WTC11 (cell line): ENCODE measurements at regions not wholly inside any gene's neighbourhood (a gene's known extent, or its start where the extent isn't known, plus 50 kb on each side); places are given as distances from the start of the nearest gene placed in this dataset.

Experiments used
- ATAC-seq: fragments of 200-7000 bp; cut with Tn5 transposase; 2 replicates; pipeline ENCODE4 v1.10.0; 2021; ENCODE audit warnings: mild to moderate bottlenecking, moderate library complexity
- CTCF ChIA-PET: fragments of 300-600 bp; sonication (Branson Sonifier 250); formaldehyde crosslinking; loops from one replicate; lab custom pipeline; 2021; ENCODE audit warnings: antibody characterized with exemption; lab: Charles Lee
- POLR2A ChIA-PET: fragments of 350-600 bp; sonication (Branson Sonifier 250); formaldehyde crosslinking; loops from one replicate; lab custom pipeline; 2021; ENCODE audit warnings: antibody characterized with exemption; lab: Charles Lee
- DNase-seq: peaks from one replicate; pipeline ENCODE4 v3.0.0; 2021; ENCODE audit warnings: low spot score
- H3K27ac Mint-ChIP-seq: 2 replicates; pipeline ENCODE4 v1.8.0; 2021; ENCODE audit warnings: mixed read lengths
- H3K27me3 Mint-ChIP-seq: 2 replicates; pipeline ENCODE4 v1.8.0; 2021; ENCODE audit warnings: low read depth, mild to moderate bottlenecking, moderate library complexity, mixed read lengths
- H3K36me3 Mint-ChIP-seq: 2 replicates; pipeline ENCODE4 v1.8.0; 2021; ENCODE audit warnings: mixed read lengths
- H3K4me1 Mint-ChIP-seq: 2 replicates; pipeline ENCODE4 v1.8.0; 2022; ENCODE audit warnings: mixed read lengths
- H3K4me3 Mint-ChIP-seq: 2 replicates; pipeline ENCODE4 v1.8.0; 2021; ENCODE audit warnings: mild to moderate bottlenecking, moderate library complexity, mixed read lengths
- H3K9me3 Mint-ChIP-seq: 2 replicates; pipeline ENCODE4 v1.8.0; 2021; ENCODE audit warnings: mixed read lengths
- ARID4B ChIP-seq: sonication (generic); formaldehyde crosslinking; IDR thresholded peaks from 2 replicates; pipeline ENCODE4 v1.8.0; 2023; ENCODE audit warnings: missing genetic modification reagents, mild to moderate bottlenecking, borderline replicate concordance
- ATF6 ChIP-seq: sonication (generic); formaldehyde crosslinking; IDR thresholded peaks from 2 replicates; pipeline ENCODE4 v1.8.1; 2023; ENCODE audit warnings: mild to moderate bottlenecking, missing genetic modification reagents
- ELF4 ChIP-seq: sonication (generic); formaldehyde crosslinking; IDR thresholded peaks from 2 replicates; pipeline ENCODE4 v1.8.1; 2022; ENCODE audit warnings: low read depth, mild to moderate bottlenecking, moderate library complexity, missing genetic modification reagents
- EMX1 ChIP-seq: fragments of 250-450 bp; sonication (Bioruptor Pico); IDR thresholded peaks from 2 replicates; pipeline ENCODE4 v1.8.0; 2021; ENCODE audit warnings: mild to moderate bottlenecking
- ETV6 ChIP-seq: sonication (generic); formaldehyde crosslinking; IDR thresholded peaks from 2 replicates; pipeline ENCODE4 v1.8.1; 2022; ENCODE audit warnings: mild to moderate bottlenecking, missing genetic modification reagents
- FOXJ3 ChIP-seq: sonication (generic); formaldehyde crosslinking; IDR thresholded peaks from 2 replicates; pipeline ENCODE4 v1.9.0; 2021; ENCODE audit warnings: missing genetic modification reagents, mild to moderate bottlenecking, borderline replicate concordance
- FOXK1 ChIP-seq: sonication (generic); formaldehyde crosslinking; IDR thresholded peaks from 2 replicates; pipeline ENCODE4 v1.8.0; 2022; ENCODE audit warnings: mild to moderate bottlenecking, moderate library complexity, missing genetic modification reagents
- FOXP1 ChIP-seq: sonication (generic); formaldehyde crosslinking; IDR thresholded peaks from 2 replicates; pipeline ENCODE4 v1.8.0; 2022; ENCODE audit warnings: missing genetic modification reagents, mild to moderate bottlenecking, moderate library complexity, borderline replicate concordance
- KAT7 ChIP-seq: sonication (generic); formaldehyde crosslinking; IDR thresholded peaks from 2 replicates; pipeline ENCODE4 v1.8.1; 2023; ENCODE audit warnings: missing genetic modification reagents, mild to moderate bottlenecking, borderline replicate concordance
- MLX ChIP-seq: sonication (generic); formaldehyde crosslinking; IDR thresholded peaks from 2 replicates; pipeline ENCODE4 v1.8.1; 2023; ENCODE audit warnings: mild to moderate bottlenecking, missing genetic modification reagents, moderate library complexity
- NR1H2 ChIP-seq: sonication (generic); formaldehyde crosslinking; IDR thresholded peaks from 2 replicates; pipeline ENCODE4 v1.9.0; 2021; ENCODE audit warnings: mild to moderate bottlenecking, moderate library complexity, missing genetic modification reagents
- NR2C2 ChIP-seq: sonication (generic); formaldehyde crosslinking; IDR thresholded peaks from 2 replicates; pipeline ENCODE4 v1.8.0; 2022; ENCODE audit warnings: mild to moderate bottlenecking, missing genetic modification reagents
- OVOL2 ChIP-seq: fragments of 250-450 bp; sonication (Bioruptor Pico); IDR thresholded peaks from 2 replicates; pipeline ENCODE4 v1.9.0; 2021; ENCODE audit warnings: mild to moderate bottlenecking, borderline replicate concordance
- RORB ChIP-seq: fragments of 250-450 bp; sonication (Bioruptor Pico); IDR thresholded peaks from 2 replicates; pipeline ENCODE4 v1.9.0; 2021; ENCODE audit warnings: mild to moderate bottlenecking
- SMAD4 ChIP-seq: sonication (generic); formaldehyde crosslinking; IDR thresholded peaks from 2 replicates; pipeline ENCODE4 v1.8.0; 2022; ENCODE audit warnings: mild to moderate bottlenecking, missing genetic modification reagents
- TCF7 ChIP-seq: sonication (generic); formaldehyde crosslinking; IDR thresholded peaks from 2 replicates; pipeline ENCODE4 v1.8.0; 2022; ENCODE audit warnings: mild to moderate bottlenecking, low read depth, missing genetic modification reagents, moderate library complexity
- TEAD1 ChIP-seq: sonication (generic); formaldehyde crosslinking; IDR thresholded peaks from 2 replicates; pipeline ENCODE4 v1.8.0; 2022; ENCODE audit warnings: mild to moderate bottlenecking, missing genetic modification reagents
- ZNF121 ChIP-seq: sonication (generic); formaldehyde crosslinking; IDR thresholded peaks from 2 replicates; pipeline ENCODE4 v1.8.0; 2023; ENCODE audit warnings: missing genetic modification reagents
- ZNF219 ChIP-seq: sonication (generic); formaldehyde crosslinking; IDR thresholded peaks from 2 replicates; pipeline ENCODE4 v1.8.0; 2023; ENCODE audit warnings: missing genetic modification reagents, mild to moderate bottlenecking, borderline replicate concordance
- ZNF232 ChIP-seq: sonication (generic); formaldehyde crosslinking; IDR thresholded peaks from 2 replicates; pipeline ENCODE4 v1.8.0; 2022; ENCODE audit warnings: mild to moderate bottlenecking, missing genetic modification reagents
- ZNF263 ChIP-seq: sonication (generic); formaldehyde crosslinking; IDR thresholded peaks from 2 replicates; pipeline ENCODE4 v1.8.1; 2022; ENCODE audit warnings: low read depth, mild to moderate bottlenecking, moderate library complexity, missing genetic modification reagents
- ZNF425 ChIP-seq: fragments of 250-450 bp; sonication (Bioruptor Pico); conservative IDR thresholded peaks from 2 replicates; pipeline ENCODE4 v1.9.0; 2021; ENCODE audit warnings: mild to moderate bottlenecking
- ZNF512 ChIP-seq: sonication (generic); formaldehyde crosslinking; IDR thresholded peaks from 2 replicates; pipeline ENCODE4 v1.8.1; 2022; ENCODE audit warnings: missing genetic modification reagents, borderline replicate concordance

GRCh38 chr4:35591035-35591434 is 653.3 kb downstream of the ARAP2 start:
- TF ChIP-seq RORB (CRISPR knock-in tag), result no peak
- no peak for TF ChIP-seq NR1H2 (CRISPR knock-in tag)
- TF ChIP-seq FOXJ3 (CRISPR knock-in tag), result no peak
- TF ChIP-seq EMX1, result no peak
- TF ChIP-seq TEAD1 (CRISPR knock-in tag), result no peak
- TF ChIP-seq ZNF219 (CRISPR knock-in tag), result no peak
- no peak for TF ChIP-seq SMAD4 (CRISPR knock-in tag)
- TF ChIP-seq MLX, result no peak
- no peak for TF ChIP-seq ATF6 (CRISPR knock-in tag)
- no peak for TF ChIP-seq FOXK1 (CRISPR knock-in tag)
- no peak for TF ChIP-seq KAT7
- TF ChIP-seq TCF7 (CRISPR knock-in tag), result no peak
- no peak for TF ChIP-seq ZNF425 (CRISPR knock-in tag)
- Mint-ChIP-seq H3K4me1 (no peaks in the 10 kb centered on the region), H3K4me3 (no peak overlapping the region), H3K36me3 (no peaks in the 10 kb centered on the region), H3K9me3 (no peaks in the 10 kb centered on the region), H3K27me3 (no peaks in the 10 kb centered on the region), H3K27ac (no peak overlapping the region)
- ChIA-PET CTCF (no interaction called here), POLR2A (no interaction called here)
- no peak for ATAC-seq
- DNase-seq, result no peak

- no peaks in the 10 kb centered on the region for H3K9me3 Mint-ChIP-seq
- DNase-seq (no peak), ATAC-seq (no peak)
- no peaks in the 10 kb centered on the region for H3K27me3 Mint-ChIP-seq
- POLR2A ChIA-PET, result no interaction called here
- CTCF ChIA-PET, result no interaction called here
- H3K4me1 Mint-ChIP-seq, result no peaks in the 10 kb centered on the region
- TF ChIP-seq ETV6 (no peak), ZNF263 (CRISPR knock-in tag) (no peak), SMAD4 (CRISPR knock-in tag) (no peak), ELF4 (CRISPR knock-in tag) (no peak), ZNF232 (no peak), RORB (CRISPR knock-in tag) (no peak), NR2C2 (no peak)
- TF ChIP-seq, all 79 proteins: peak for 0
- no peak overlapping the region for H3K27ac Mint-ChIP-seq
- no peaks in the 10 kb centered on the region for H3K36me3 Mint-ChIP-seq
- no peak overlapping the region for H3K4me3 Mint-ChIP-seq
These were observed 640.1 kb downstream of the ARAP2 start for GRCh38 chr4:35604252-35604651.

- Mint-ChIP-seq H3K27me3 (no peaks in the 10 kb centered on the region), H3K4me1 (no peaks in the 10 kb centered on the region), H3K27ac (no peak overlapping the region), H3K36me3 (no peaks in the 10 kb centered on the region), H3K9me3 (no peaks in the 10 kb centered on the region), H3K4me3 (no peak overlapping the region)
- no peak for DNase-seq
- CTCF ChIA-PET, result no interaction called here
- ATAC-seq, result no peak
- POLR2A ChIA-PET, result no interaction called here
- TF ChIP-seq ARID4B (CRISPR knock-in tag) (no peak), RORB (CRISPR knock-in tag) (no peak), NR2C2 (no peak), FOXP1 (CRISPR knock-in tag) (no peak), OVOL2 (CRISPR knock-in tag) (no peak), ZNF512 (CRISPR knock-in tag) (no peak), ZNF121 (no peak)
These were observed 639.6 kb downstream of the ARAP2 start for GRCh38 chr4:35604724-35605123.
